H9 (cell line): ENCODE measurements at regions not wholly inside any gene's neighbourhood (a gene's known extent, or its start where the extent isn't known, plus 50 kb on each side); places are given as distances from the start of the nearest gene placed in this dataset.

Experiments used
- DNase-seq: peaks from one replicate; pipeline ENCODE4 v3.0.0-alpha.2; 2017
- H2AFZ ChIP-seq: one replicate; pipeline ENCODE4 v1.6.1; 2013; ENCODE audit warnings: mild to moderate bottlenecking, low read length, control low read depth, moderate library complexity
- H2AK5ac ChIP-seq: 2 replicates; pipeline ENCODE4 v1.6.1; 2013; ENCODE audit warnings: low read length, control low read depth, mixed read lengths; ENCODE audit not compliant: insufficient read length
- H2BK120ac ChIP-seq: one replicate; pipeline ENCODE4 v1.6.1; 2013; ENCODE audit warnings: low read depth, mild to moderate bottlenecking, low read length, control low read depth, inconsistent platforms; ENCODE audit not compliant: poor library complexity, severe bottlenecking
- H2BK12ac ChIP-seq: 2 replicates; pipeline ENCODE4 v1.6.1; 2013; ENCODE audit warnings: low read length, control low read depth, mixed read lengths, low read depth; ENCODE audit not compliant: insufficient read length
- H2BK15ac ChIP-seq: 2 replicates; pipeline ENCODE4 v1.6.1; 2013; ENCODE audit warnings: low read depth, low read length, control low read depth
- H2BK20ac ChIP-seq: one replicate; pipeline ENCODE4 v1.6.1; 2013; ENCODE audit warnings: low read depth, mild to moderate bottlenecking, low read length, control low read depth, inconsistent platforms; ENCODE audit not compliant: poor library complexity, severe bottlenecking
- H2BK5ac ChIP-seq: 2 replicates; pipeline ENCODE4 v1.6.1; 2013; ENCODE audit warnings: low read length, control low read depth, mixed read lengths; ENCODE audit not compliant: insufficient read length
- H3K14ac ChIP-seq: 2 replicates; pipeline ENCODE4 v1.6.1; 2013; ENCODE audit warnings: low read length, control low read depth; ENCODE audit not compliant: insufficient read depth
- H3K18ac ChIP-seq: 2 replicates; pipeline ENCODE4 v1.6.1; 2013; ENCODE audit warnings: low read depth, mild to moderate bottlenecking, mixed read lengths, low read length, control low read depth; ENCODE audit not compliant: insufficient read length
- H3K23ac ChIP-seq: 2 replicates; pipeline ENCODE4 v1.6.1; 2013; ENCODE audit warnings: low read length, control low read depth, mixed read lengths, low read depth; ENCODE audit not compliant: insufficient read length
- H3K23me2 ChIP-seq: 2 replicates; pipeline ENCODE4 v1.6.1; 2013; ENCODE audit warnings: low read depth, mild to moderate bottlenecking, mixed read lengths, low read length, control low read depth; ENCODE audit not compliant: insufficient read length, poor library complexity, severe bottlenecking
- H3K27ac ChIP-seq: 2 replicates; pipeline ENCODE4 v1.5.1; 2013; ENCODE audit warnings: low read length, control low read depth, mixed read lengths, low read depth; ENCODE audit not compliant: insufficient read length
- H3K27me3 ChIP-seq: 2 replicates; pipeline ENCODE4 v1.6.1; 2013; ENCODE audit warnings: low read length, control low read depth, inconsistent platforms; ENCODE audit not compliant: insufficient read depth
- H3K4ac ChIP-seq: 2 replicates; pipeline ENCODE4 v1.6.1; 2013; ENCODE audit warnings: low read depth, mild to moderate bottlenecking, control low read depth, inconsistent platforms, low read length, moderate library complexity
- H3K4me1 ChIP-seq: 2 replicates; pipeline ENCODE4 v1.6.1; 2013; ENCODE audit warnings: low read length, control low read depth, inconsistent platforms; ENCODE audit not compliant: insufficient read depth
- H3K4me2 ChIP-seq: 2 replicates; pipeline ENCODE4 v1.6.1; 2013; ENCODE audit warnings: low read length, control low read depth, mixed read lengths; ENCODE audit not compliant: insufficient read length, insufficient read depth
- H3K56ac ChIP-seq: 2 replicates; pipeline ENCODE4 v1.6.1; 2013; ENCODE audit warnings: low read depth, mild to moderate bottlenecking, mixed read lengths, low read length, control low read depth; ENCODE audit not compliant: insufficient read length
- H3K79me1 ChIP-seq: 2 replicates; pipeline ENCODE4 v1.6.1; 2013; ENCODE audit warnings: low read depth, mild to moderate bottlenecking, moderate library complexity, low read length, control low read depth, inconsistent platforms; ENCODE audit not compliant: insufficient read depth, poor library complexity, severe bottlenecking
- H3K79me2 ChIP-seq: 2 replicates; pipeline ENCODE4 v1.6.1; 2013; ENCODE audit warnings: low read length, control low read depth, inconsistent platforms; ENCODE audit not compliant: insufficient read depth
- H3K9ac ChIP-seq: 2 replicates; pipeline ENCODE4 v1.6.1; 2013; ENCODE audit warnings: low read length, control low read depth, mixed read lengths; ENCODE audit not compliant: insufficient read length; ENCODE audit errors: extremely low read depth
- H3K9me3 ChIP-seq: one replicate; pipeline ENCODE4 v1.6.1; 2013; ENCODE audit warnings: low read depth, low read length, inconsistent platforms; ENCODE audit not compliant: control insufficient read depth
- H3T11ph ChIP-seq: one replicate; pipeline ENCODE4 v1.6.1; 2013; ENCODE audit warnings: mild to moderate bottlenecking, low read length, control low read depth, inconsistent platforms
- H4K20me1 ChIP-seq: one replicate; pipeline ENCODE4 v1.6.1; 2013; ENCODE audit not compliant: control insufficient read depth, insufficient read length, insufficient read depth
- H4K5ac ChIP-seq: 2 replicates; pipeline ENCODE4 v1.6.1; 2013; ENCODE audit warnings: low read depth, mild to moderate bottlenecking, mixed read lengths, low read length, control low read depth; ENCODE audit not compliant: insufficient read length
- H4K8ac ChIP-seq: replicated peaks from 2 replicates; pipeline ENCODE4 v1.6.1; 2013; ENCODE audit warnings: low read length, control low read depth, mixed read lengths, low read depth; ENCODE audit not compliant: insufficient read length
- H4K91ac ChIP-seq: 2 replicates; pipeline ENCODE4 v1.6.1; 2013; ENCODE audit warnings: low read depth, mild to moderate bottlenecking, moderate library complexity, mixed read lengths, low read length, control low read depth; ENCODE audit not compliant: insufficient read length
- H3K27ac Mint-ChIP-seq, 3 experiments: 2 replicates in 2 of 3; 3 replicates in 1 of 3; pipeline ENCODE4 v1.8.0; 2020 to 2021; ENCODE audit warnings: mixed read lengths in 3 of 3, mild to moderate bottlenecking in 1 of 3, moderate library complexity in 1 of 3
- H3K27me3 Mint-ChIP-seq: 2 replicates; pipeline ENCODE4 v1.8.0; 2021; ENCODE audit warnings: low read depth, mild to moderate bottlenecking, moderate library complexity, mixed read lengths
- H3K36me3 Mint-ChIP-seq, 3 experiments: 2 replicates in 2 of 3; 3 replicates in 1 of 3; pipeline ENCODE4 v1.8.0; 2020 to 2021; ENCODE audit warnings: low read depth in 3 of 3, mixed read lengths in 3 of 3; ENCODE audit not compliant: insufficient read depth in 1 of 3
- H3K4me1 Mint-ChIP-seq, 2 experiments: 2 replicates each; pipeline ENCODE4 v1.8.0; 2020; ENCODE audit warnings: mixed read lengths in 2 of 2
- H3K4me3 Mint-ChIP-seq, 2 experiments: 2 replicates in 1 of 2; 3 replicates in 1 of 2; pipeline ENCODE4 v1.8.0; 2020 to 2021; ENCODE audit warnings: mild to moderate bottlenecking in 2 of 2, mixed read lengths in 2 of 2, moderate library complexity in 1 of 2
- H3K9me3 Mint-ChIP-seq, 2 experiments: 2 replicates in 1 of 2; 3 replicates in 1 of 2; pipeline ENCODE4 v1.8.0; 2020; ENCODE audit warnings: mild to moderate bottlenecking in 2 of 2, mixed read lengths in 2 of 2, moderate library complexity in 1 of 2
- WGBS: extraction: QIAGEN DNeasy Blood & Tissue Kit; methylation state at CpG from one replicate; pipeline ENCODE4 v1.1.7; 2013; ENCODE audit warnings: missing lambda C conversion rate, low lambda C conversion rate, mixed read lengths; ENCODE audit not compliant: insufficient read length; ENCODE audit errors: extremely low coverage; 5-methylcytosine and 5-hydroxymethylcytosine counted together
- TF ChIP-seq, protein P1 (sequence below): fragments of 200-600 bp; sonication (generic); conservative IDR thresholded peaks from 3 replicates; pipeline ENCODE4 v1.8.0; 2021; ENCODE audit warnings: antibody characterized with exemption, mild to moderate bottlenecking

DNA sequence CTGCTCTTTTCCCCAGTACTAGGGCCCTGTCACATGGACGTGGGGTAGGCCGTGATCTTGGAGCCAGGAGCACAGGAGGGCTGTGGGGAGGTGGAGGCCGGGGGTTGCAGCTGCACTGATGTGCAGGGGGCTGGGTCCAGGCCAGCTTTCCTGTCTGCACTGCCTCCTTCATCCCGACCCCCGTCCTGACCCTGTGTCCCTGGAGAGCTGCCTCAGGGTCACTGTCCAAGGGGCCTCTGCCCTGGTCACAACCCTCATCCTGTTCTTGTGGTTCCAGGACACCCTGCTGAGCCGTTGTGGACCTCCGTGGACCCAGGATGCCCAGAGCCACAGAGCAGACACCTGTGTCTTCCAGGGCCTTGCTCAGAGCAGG is 91.7 kb upstream of the ADRA2C start:
- H2BK12ac ChIP-seq = no peak overlapping the region
- no peak overlapping the region for H3K56ac ChIP-seq
- no peak overlapping the region for H3T11ph ChIP-seq
- H3K79me1 ChIP-seq = no peaks in the 10 kb centered on the region
- H3K36me3 Mint-ChIP-seq = no peaks in the 10 kb centered on the region; a peak in 1 of 7 replicates
- H2AFZ ChIP-seq = no peak overlapping the region
- no peak overlapping the region for H3K23ac ChIP-seq
- H2BK20ac ChIP-seq = no peak overlapping the region
- TF ChIP-seq, protein P1, sequence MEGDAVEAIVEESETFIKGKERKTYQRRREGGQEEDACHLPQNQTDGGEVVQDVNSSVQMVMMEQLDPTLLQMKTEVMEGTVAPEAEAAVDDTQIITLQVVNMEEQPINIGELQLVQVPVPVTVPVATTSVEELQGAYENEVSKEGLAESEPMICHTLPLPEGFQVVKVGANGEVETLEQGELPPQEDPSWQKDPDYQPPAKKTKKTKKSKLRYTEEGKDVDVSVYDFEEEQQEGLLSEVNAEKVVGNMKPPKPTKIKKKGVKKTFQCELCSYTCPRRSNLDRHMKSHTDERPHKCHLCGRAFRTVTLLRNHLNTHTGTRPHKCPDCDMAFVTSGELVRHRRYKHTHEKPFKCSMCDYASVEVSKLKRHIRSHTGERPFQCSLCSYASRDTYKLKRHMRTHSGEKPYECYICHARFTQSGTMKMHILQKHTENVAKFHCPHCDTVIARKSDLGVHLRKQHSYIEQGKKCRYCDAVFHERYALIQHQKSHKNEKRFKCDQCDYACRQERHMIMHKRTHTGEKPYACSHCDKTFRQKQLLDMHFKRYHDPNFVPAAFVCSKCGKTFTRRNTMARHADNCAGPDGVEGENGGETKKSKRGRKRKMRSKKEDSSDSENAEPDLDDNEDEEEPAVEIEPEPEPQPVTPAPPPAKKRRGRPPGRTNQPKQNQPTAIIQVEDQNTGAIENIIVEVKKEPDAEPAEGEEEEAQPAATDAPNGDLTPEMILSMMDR = no peak
- peaks cover 14% of the 10 kb centered on the region for H3K27me3 Mint-ChIP-seq
- no peak overlapping the region; the same call in 1 of the 2 replicates for H3K14ac ChIP-seq
- H3K4me2 ChIP-seq = no peak overlapping the region
- H2BK120ac ChIP-seq = no peak overlapping the region
- no peak overlapping the region for H3K27ac Mint-ChIP-seq
- no peak overlapping the region for H2AK5ac ChIP-seq
- no peak overlapping the region for H4K5ac ChIP-seq
- H3K79me2 ChIP-seq = no peaks in the 10 kb centered on the region
- no peaks in the 10 kb centered on the region for H3K23me2 ChIP-seq
- no peak overlapping the region for H3K4ac ChIP-seq
- no peak for DNase-seq
- H3K27ac ChIP-seq = no peak overlapping the region
- H3K4me3 Mint-ChIP-seq = no peak overlapping the region
- H4K8ac ChIP-seq = no peak overlapping the region
- H3K4me1 Mint-ChIP-seq = peaks cover 5 to 15% of the 10 kb centered on the region in 2 experiments; a peak in 2 of 4 replicates
- WGBS = no CpG with 5 or more reads among the region's 7 CpGs
- no peaks in the 10 kb centered on the region for H3K4me1 ChIP-seq
- no peak overlapping the region for H4K91ac ChIP-seq
- no peak overlapping the region for H3K18ac ChIP-seq
- no peak overlapping the region for H3K9ac ChIP-seq
- no peaks in the 10 kb centered on the region for H3K9me3 ChIP-seq
- no peak overlapping the region for H2BK5ac ChIP-seq
- no peaks in the 10 kb centered on the region; the same call in 1 of the 2 replicates for H3K27me3 ChIP-seq
- peaks cover 2 to 6% of the 10 kb centered on the region in 2 experiments; a peak in 4 of 5 replicates for H3K9me3 Mint-ChIP-seq
- no peak overlapping the region for H2BK15ac ChIP-seq
- no peaks in the 10 kb centered on the region for H4K20me1 ChIP-seq
